ENCODE measurements at regions not wholly inside any gene's neighbourhood (a gene's known extent, or its start where the extent isn't known, plus 50 kb on each side); places are given as distances from the start of the nearest gene placed in this dataset.

DNA sequence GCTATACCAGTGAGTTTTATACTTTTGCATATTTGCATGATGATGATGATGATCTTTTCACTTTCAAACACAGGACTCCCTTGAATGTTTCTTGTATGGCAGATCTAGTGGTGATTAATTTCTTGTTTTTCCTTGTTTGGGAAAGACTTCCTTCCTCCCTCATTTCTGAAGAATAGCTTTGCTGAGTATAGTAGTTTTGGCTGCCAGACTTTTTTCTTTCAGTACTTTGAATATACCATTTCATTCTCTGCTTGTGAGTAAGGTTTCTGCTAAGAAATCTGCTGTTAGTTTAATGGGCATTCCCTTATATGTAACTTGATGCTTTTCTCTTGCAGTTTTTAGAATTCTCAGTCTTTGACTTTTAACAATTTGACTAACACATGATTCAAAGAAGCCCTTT is 547.4 kb upstream of the CXADR start:
- Mint-ChIP-seq H3K36me3 (ENCODE audit: low read depth) (no peaks in the 10 kb centered on the region), H3K4me1 (ENCODE audit: low read depth) (no peaks in the 10 kb centered on the region), H3K27me3 (ENCODE audit: low read depth) (no peaks in the 10 kb centered on the region), H3K4me3 (no peak overlapping the region), H3K27ac (no peak overlapping the region), H3K9me3 (peaks cover 62% of the 10 kb centered on the region)
- DNase-seq (ENCODE audit: low spot score): no peak

DNA sequence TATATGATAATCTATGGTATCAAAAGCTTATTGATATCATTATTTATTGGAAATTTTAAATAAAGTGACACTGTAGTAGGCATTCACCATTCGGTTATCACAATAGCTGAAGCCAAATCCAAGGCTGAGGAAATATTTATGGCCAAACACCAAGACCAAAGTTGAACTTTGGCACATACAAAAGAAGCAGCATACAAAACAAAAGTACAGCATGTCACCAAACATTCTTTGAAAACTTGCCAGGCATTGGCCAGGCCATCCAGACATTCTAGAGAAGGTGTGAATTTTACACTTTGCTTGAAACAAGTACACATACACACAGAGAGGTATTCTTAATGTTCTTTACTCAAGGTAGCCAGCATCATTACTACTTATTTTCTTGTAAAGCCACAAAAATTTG is 544.4 kb upstream of the CXADR start:
- no peaks in the 10 kb centered on the region for H3K27me3 Mint-ChIP-seq (ENCODE audit: low read depth)
- H3K4me1 Mint-ChIP-seq (ENCODE audit: low read depth): no peaks in the 10 kb centered on the region
- no peaks in the 10 kb centered on the region for H3K36me3 Mint-ChIP-seq (ENCODE audit: low read depth)
- H3K27ac Mint-ChIP-seq: no peak overlapping the region
- DNase-seq (ENCODE audit: low spot score): no peak
- H3K4me3 Mint-ChIP-seq: no peak overlapping the region
- peaks cover 43% of the 10 kb centered on the region for H3K9me3 Mint-ChIP-seq

DNA sequence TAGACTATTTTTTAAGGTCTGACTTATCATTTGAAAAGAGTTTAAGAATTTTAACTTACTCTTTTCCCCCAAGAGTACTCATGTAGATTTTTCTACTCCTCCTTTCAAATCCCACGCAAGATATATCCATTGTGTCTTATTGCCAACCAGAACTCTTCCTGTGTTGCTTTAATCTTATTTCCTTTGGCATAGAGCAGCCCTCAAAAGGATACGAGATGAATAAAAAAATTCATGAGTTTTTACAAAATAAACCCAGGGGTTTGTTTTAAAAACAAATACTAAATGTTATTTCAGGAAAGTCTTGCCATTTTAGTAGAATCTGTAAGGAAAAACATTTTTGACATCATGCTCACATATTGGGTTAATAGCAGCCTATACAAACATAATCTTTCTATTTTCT is 543.2 kb upstream of the CXADR start:
- no peak overlapping the region for H3K4me3 Mint-ChIP-seq
- H3K4me1 Mint-ChIP-seq (ENCODE audit: low read depth): no peaks in the 10 kb centered on the region
- H3K36me3 Mint-ChIP-seq (ENCODE audit: low read depth): no peaks in the 10 kb centered on the region
- peaks cover 43% of the 10 kb centered on the region for H3K9me3 Mint-ChIP-seq
- H3K27me3 Mint-ChIP-seq (ENCODE audit: low read depth): no peaks in the 10 kb centered on the region
- H3K27ac Mint-ChIP-seq: no peak overlapping the region
- no peak for DNase-seq (ENCODE audit: low spot score)

DNA sequence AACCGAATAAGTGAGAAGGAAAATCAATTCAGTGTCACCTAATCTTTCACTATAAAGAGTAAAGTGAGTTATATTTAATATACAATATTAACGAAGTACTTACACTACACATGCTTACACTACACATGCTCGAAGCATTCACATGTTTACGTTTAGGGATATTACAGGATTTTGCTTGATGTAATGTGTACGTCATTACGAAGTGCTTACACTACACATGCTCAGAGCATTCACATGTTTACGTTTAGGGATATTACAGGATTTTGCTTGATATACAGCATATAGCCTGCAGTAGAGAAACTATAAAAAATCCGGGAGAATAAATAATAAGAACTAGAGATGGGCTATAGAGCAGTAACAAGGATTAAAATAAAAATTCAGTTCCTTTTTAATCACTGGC is 538.8 kb upstream of the CXADR start:
- Mint-ChIP-seq H3K9me3 (peaks cover 26% of the 10 kb centered on the region), H3K27ac (no peak overlapping the region), H3K4me1 (ENCODE audit: low read depth) (no peaks in the 10 kb centered on the region), H3K4me3 (no peak overlapping the region), H3K27me3 (ENCODE audit: low read depth) (no peaks in the 10 kb centered on the region), H3K36me3 (ENCODE audit: low read depth) (no peaks in the 10 kb centered on the region)
- no peak for DNase-seq (ENCODE audit: low spot score)

DNA sequence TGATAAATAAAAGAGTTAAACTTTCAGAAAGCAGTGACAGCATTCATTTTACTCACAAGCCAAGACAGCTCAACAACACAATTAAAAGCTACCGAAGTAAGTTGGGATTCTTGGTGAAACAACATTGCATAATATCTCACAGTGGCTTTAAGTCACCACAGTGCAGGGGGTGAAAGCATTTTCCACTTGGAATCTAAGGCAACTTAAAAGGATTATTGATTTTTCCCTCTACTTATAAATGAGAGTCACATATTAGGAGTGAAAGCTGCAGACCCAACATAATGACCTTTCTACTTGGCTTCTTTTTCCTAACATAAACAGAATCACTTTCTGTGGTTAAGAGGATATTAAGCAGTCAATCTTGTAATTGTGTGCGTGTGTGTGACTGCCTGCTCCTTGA is 536.6 kb upstream of the CXADR start:
- peaks cover 22% of the 10 kb centered on the region for H3K9me3 Mint-ChIP-seq
- no peak overlapping the region for H3K4me3 Mint-ChIP-seq
- H3K36me3 Mint-ChIP-seq (ENCODE audit: low read depth): no peaks in the 10 kb centered on the region
- H3K4me1 Mint-ChIP-seq (ENCODE audit: low read depth): no peaks in the 10 kb centered on the region
- H3K27me3 Mint-ChIP-seq (ENCODE audit: low read depth): no peaks in the 10 kb centered on the region
- H3K27ac Mint-ChIP-seq: no peak overlapping the region
- no peak for DNase-seq (ENCODE audit: low spot score)

DNA sequence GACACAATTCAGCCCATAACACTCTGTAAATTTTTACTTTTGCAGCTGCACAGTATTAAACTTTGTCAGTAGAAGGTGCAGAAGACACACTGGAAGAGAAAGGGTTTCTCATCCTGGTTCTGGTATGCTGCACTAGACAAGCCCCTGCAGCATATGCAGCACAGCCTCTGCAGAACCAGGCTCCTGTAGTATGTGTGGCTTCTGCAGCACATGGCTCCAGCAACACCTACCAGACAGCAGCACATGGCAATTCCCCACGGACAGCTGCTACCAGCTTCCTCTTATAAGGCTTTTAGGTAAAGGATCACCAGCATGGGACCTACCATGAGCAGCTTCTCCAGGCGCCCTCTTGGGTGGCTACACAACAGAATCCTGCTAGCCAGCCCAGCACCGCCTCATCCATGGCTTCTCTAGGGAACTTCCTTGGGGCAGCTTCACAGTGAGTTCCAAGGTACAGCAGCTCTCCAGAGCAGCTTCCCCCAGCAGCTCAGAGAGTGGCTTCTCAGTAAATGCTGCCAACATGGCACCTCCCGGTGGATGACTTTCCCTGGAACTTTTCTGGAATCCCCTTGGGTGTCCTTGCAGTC is 534.4 kb upstream of the CXADR start:
- Mint-ChIP-seq H3K9me3 (peaks cover 20% of the 10 kb centered on the region), H3K4me3 (no peak overlapping the region), H3K36me3 (ENCODE audit: low read depth) (no peaks in the 10 kb centered on the region), H3K27ac (no peak overlapping the region), H3K27me3 (ENCODE audit: low read depth) (no peaks in the 10 kb centered on the region), H3K4me1 (ENCODE audit: low read depth) (no peaks in the 10 kb centered on the region)
- no peak for DNase-seq (ENCODE audit: low spot score)

DNA sequence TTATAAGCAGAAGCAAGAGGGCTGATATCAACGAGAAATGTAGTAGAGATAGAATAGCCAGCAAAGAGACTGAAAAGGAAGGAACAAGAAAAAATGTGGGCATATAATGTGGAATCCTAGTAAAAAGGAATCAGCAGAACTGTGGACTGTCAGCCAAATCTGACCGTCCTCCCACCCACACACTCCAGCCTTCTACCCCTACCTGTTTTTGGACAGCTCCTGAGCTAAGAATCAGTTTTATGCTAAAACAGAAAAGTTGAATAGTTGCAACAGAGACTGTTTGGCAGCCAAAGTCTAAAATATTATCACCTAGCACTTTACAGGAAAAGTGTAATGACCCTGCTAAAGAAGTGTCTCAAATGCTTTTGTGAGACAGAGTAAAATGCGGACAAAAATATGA is 533.3 kb upstream of the CXADR start:
- H3K4me1 Mint-ChIP-seq (ENCODE audit: low read depth): no peaks in the 10 kb centered on the region
- H3K27me3 Mint-ChIP-seq (ENCODE audit: low read depth): no peaks in the 10 kb centered on the region
- no peak overlapping the region for H3K4me3 Mint-ChIP-seq
- H3K9me3 Mint-ChIP-seq: peaks cover 23% of the 10 kb centered on the region
- DNase-seq (ENCODE audit: low spot score): no peak
- H3K27ac Mint-ChIP-seq: no peak overlapping the region
- no peaks in the 10 kb centered on the region for H3K36me3 Mint-ChIP-seq (ENCODE audit: low read depth)

DNA sequence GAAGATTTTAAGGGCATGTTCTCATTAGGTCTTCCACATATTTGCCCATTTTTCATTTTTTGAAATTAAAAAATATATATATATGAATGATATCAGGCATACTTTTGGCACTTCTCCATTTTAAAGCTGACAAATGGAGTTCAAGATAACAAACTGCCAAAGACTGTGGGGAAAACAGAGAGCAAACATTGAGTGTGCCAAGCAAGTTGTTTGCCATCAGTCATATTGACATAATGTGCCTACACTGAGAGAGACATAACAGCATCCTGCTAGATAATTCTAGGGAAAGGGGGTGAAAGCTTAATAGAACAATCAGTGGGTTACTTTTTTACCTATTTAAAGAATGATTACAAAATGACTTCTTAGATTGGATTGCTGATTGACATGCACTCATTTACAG is 529.4 kb upstream of the CXADR start:
- H3K4me3 Mint-ChIP-seq: no peak overlapping the region
- H3K27ac Mint-ChIP-seq: no peak overlapping the region
- no peaks in the 10 kb centered on the region for H3K27me3 Mint-ChIP-seq (ENCODE audit: low read depth)
- no peaks in the 10 kb centered on the region for H3K36me3 Mint-ChIP-seq (ENCODE audit: low read depth)
- DNase-seq (ENCODE audit: low spot score): no peak
- no peaks in the 10 kb centered on the region for H3K4me1 Mint-ChIP-seq (ENCODE audit: low read depth)
- H3K9me3 Mint-ChIP-seq: peaks cover 29% of the 10 kb centered on the region

DNA sequence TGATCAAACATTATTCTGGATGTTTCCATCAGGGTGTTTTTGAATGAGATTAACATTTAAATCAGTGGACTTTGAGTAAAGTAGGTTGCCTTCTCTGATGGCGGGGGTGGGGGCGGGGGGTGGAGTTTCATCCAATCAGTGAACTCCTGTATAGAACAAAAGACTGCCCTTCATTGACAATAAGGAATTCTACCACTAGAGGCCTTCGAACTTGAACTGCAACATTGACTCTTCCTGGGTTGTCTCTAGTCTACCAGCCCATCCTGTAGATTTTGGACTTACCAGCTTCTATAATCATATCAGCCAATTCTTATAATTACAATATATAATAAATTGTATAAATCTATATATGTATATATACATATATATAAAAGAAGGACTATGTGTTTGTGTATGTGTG is 520.4 kb upstream of the CXADR start:
- Mint-ChIP-seq H3K27me3 (ENCODE audit: low read depth) (no peaks in the 10 kb centered on the region), H3K36me3 (ENCODE audit: low read depth) (no peaks in the 10 kb centered on the region), H3K27ac (no peak overlapping the region), H3K4me1 (ENCODE audit: low read depth) (no peaks in the 10 kb centered on the region), H3K4me3 (no peak overlapping the region), H3K9me3 (peaks cover 54% of the 10 kb centered on the region)
- DNase-seq (ENCODE audit: low spot score): no peak

DNA sequence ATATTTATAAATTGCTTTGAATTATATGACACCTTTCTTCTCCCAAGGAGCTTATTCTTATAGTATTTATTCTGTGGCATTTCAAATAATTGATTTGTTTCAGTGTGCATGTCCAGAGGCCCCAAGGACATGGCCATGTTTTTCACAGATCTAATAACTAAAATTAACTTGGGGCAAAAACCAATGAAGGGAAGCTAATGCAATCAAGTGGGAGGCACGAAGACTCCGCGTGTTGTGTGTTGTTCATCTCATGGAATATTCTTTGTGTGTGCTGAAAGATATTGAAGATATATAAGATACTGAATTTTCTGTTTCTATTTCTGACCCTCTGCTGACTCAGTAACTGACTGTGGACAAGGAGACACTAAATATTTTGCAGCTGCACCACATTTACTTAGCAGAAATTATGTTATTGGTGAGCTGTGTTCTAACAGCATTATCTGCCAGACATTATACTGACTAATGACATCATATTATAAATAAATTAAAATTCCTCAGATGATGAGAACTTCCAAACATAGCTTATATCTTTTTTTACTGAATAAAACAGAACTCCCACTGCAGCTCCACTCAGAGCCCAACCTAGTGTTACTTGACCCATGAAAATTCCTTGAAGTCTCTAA is 519.3 kb upstream of the CXADR start:
- Mint-ChIP-seq H3K36me3 (ENCODE audit: low read depth) (no peaks in the 10 kb centered on the region), H3K4me3 (no peak overlapping the region), H3K9me3 (peaks cover 50% of the 10 kb centered on the region), H3K27me3 (ENCODE audit: low read depth) (no peaks in the 10 kb centered on the region), H3K4me1 (ENCODE audit: low read depth) (no peaks in the 10 kb centered on the region), H3K27ac (no peak overlapping the region)
- DNase-seq (ENCODE audit: low spot score): no peak

DNA sequence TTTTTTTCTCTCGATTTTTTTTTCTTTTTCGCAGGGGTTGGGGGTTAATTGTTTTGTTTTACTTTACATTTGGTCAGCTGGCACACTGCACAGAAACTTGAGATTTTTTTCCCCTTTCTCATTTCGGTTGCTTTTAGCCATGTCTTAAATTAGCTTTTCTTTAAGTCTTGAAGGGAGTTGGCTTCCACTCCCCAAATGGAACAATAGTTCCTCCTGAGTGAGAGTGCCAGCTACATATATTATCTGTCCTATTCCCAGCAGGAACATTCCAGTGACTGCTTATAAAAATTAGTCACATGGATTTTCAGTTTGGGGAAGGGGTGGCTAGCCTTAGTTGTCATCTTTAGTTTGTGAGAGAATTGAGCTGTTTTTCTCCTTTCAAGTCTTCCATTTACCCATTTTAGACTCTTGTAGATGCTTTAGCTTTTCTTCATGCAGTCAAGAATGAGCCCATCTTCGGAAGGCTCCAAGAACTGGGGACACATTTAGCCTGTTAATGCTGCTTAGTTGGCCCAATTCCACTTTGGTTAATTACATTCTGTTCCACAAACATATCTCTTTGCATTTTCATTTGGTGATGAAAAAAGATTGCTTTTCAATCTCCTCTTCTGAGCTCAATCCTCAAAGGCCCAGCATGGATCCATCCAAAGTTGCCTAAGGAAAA is 510.1 kb upstream of the CXADR start:
- H3K4me1 Mint-ChIP-seq (ENCODE audit: low read depth): no peaks in the 10 kb centered on the region
- H3K27ac Mint-ChIP-seq: no peak overlapping the region
- no peaks in the 10 kb centered on the region for H3K36me3 Mint-ChIP-seq (ENCODE audit: low read depth)
- no peak overlapping the region for H3K4me3 Mint-ChIP-seq
- no peaks in the 10 kb centered on the region for H3K27me3 Mint-ChIP-seq (ENCODE audit: low read depth)
- peaks cover 51% of the 10 kb centered on the region for H3K9me3 Mint-ChIP-seq
- no peak for DNase-seq (ENCODE audit: low spot score)

DNA sequence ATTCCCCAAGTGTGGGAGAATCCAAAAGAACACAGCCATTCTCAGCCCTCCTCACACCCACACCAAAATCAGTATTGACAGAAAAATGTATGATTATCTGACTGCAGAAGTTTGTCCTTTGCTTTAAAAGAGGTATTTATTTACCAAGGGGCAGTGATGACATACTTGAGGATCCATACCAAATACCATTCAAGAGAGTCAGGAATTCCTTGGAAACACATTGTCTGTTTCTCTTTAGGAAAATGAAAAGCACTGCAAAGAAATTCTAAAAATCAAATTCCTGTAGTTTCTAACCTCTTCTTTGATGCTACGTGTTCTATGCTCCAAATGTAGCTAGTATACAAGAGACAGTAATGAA is 509.6 kb upstream of the CXADR start:
- H3K27me3 Mint-ChIP-seq (ENCODE audit: low read depth): no peaks in the 10 kb centered on the region
- no peak for DNase-seq (ENCODE audit: low spot score)
- H3K4me1 Mint-ChIP-seq (ENCODE audit: low read depth): no peaks in the 10 kb centered on the region
- H3K9me3 Mint-ChIP-seq: peaks cover 51% of the 10 kb centered on the region
- no peak overlapping the region for H3K27ac Mint-ChIP-seq
- H3K36me3 Mint-ChIP-seq (ENCODE audit: low read depth): no peaks in the 10 kb centered on the region
- H3K4me3 Mint-ChIP-seq: no peak overlapping the region

DNA sequence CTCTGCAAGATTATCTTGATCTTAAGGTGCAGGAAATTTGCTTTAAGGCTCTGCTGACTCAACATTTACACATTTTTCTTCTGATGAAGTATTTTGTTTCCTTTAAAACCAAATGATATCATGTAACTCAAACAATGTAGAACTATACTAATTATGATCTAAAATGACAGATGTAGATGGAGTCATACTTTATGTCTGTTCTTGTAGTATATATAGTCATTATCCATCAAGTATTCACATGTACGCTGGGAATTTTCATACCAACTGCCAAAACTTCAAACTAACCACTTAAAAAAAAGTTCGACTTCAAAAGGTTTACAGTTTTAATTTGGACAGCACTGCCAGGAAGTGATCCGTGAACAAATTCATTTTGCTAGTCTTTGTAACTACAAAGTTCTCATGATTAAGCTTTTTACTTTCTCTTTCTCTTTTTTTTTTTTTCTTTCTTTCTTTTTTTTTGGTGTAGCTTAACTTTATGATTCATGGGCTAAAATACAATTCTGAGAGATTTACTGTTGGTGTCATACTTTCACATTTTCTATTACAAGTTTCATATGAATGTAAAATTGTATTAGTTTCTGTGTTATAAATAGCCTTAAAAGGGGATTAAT is 509.0 kb upstream of the CXADR start:
- DNase-seq (ENCODE audit: low spot score): no peak
- Mint-ChIP-seq H3K36me3 (ENCODE audit: low read depth) (no peaks in the 10 kb centered on the region), H3K9me3 (peaks cover 46% of the 10 kb centered on the region), H3K27me3 (ENCODE audit: low read depth) (no peaks in the 10 kb centered on the region), H3K4me1 (ENCODE audit: low read depth) (no peaks in the 10 kb centered on the region), H3K4me3 (no peak overlapping the region), H3K27ac (no peak overlapping the region)

DNA sequence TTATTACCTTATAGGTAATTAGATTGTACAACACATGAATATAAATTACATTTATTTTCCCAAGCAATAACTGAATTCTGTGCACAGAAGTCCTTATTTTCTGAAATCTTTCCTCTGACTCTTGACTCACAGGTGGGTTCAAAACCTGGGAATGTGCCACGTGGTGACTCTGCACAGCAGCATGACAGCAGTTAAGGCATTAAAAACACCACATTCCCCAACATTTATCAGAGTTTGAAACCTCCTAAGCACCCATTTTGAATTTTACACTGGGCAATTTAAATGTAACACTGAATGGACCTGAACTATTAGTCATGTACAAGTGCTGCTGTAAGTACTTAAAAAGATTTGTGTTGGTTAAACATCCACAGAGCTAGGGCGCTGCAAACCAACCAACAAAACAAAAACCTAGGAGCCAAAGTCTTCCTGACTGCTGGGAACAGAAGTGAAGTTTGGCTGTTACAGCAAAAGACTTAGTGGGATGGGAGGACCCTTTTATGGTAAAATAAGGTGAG is 480.6 kb upstream of the CXADR start:
- no peaks in the 10 kb centered on the region for H3K4me1 Mint-ChIP-seq (ENCODE audit: low read depth)
- no peak overlapping the region for H3K27ac Mint-ChIP-seq
- DNase-seq (ENCODE audit: low spot score): no peak
- no peak overlapping the region for H3K4me3 Mint-ChIP-seq
- H3K9me3 Mint-ChIP-seq: peaks cover 41% of the 10 kb centered on the region
- no peaks in the 10 kb centered on the region for H3K27me3 Mint-ChIP-seq (ENCODE audit: low read depth)
- H3K36me3 Mint-ChIP-seq (ENCODE audit: low read depth): no peaks in the 10 kb centered on the region
